IMR-90 (cell line): ENCODE measurements at regions not wholly inside any gene's neighbourhood (a gene's known extent, or its start where the extent isn't known, plus 50 kb on each side); places are given as distances from the start of the nearest gene placed in this dataset.

Experiments used
- ATAC-seq: fragments of 200-7000 bp; cut with Tn5 transposase; 2 replicates; pipeline ENCODE4 v1.9.1; 2020; ENCODE audit warnings: low read depth, mild to moderate bottlenecking, moderate library complexity
- BruUV-seq: library from RNA; stranded (reverse); fragments of 400-500 nt; replicated peaks from 2 replicates; lab custom pipeline; 2021; lab: Mats Ljungman, UMichigan
- CTCF ChIA-PET: fragments of 300-600 bp; formaldehyde crosslinking; extraction: SDS; loops from one replicate; lab custom pipeline; 2021; ENCODE audit warnings: antibody characterized with exemption; lab: Yijun Ruan, JAX
- POLR2A ChIA-PET: fragments of 300-600 bp; sonication (Branson Sonifier 250); formaldehyde crosslinking; loops from one replicate; lab custom pipeline; 2022; ENCODE audit warnings: antibody characterized with exemption; ENCODE audit not compliant: unreplicated experiment; lab: Charles Lee
- DNase-seq: peaks from one replicate; pipeline ENCODE4 v3.0.0; 2013
- H2AFZ ChIP-seq: replicated peaks from 2 replicates; pipeline ENCODE3; 2013; ENCODE audit warnings: low read length, mild to moderate bottlenecking; ENCODE audit not compliant: poor library complexity
- H2AK5ac ChIP-seq: 2 replicates; pipeline ENCODE4 v1.6.1; 2013; ENCODE audit warnings: low read depth, low read length, inconsistent platforms
- H2AK9ac ChIP-seq: replicated peaks from 2 replicates; pipeline ENCODE3; 2013; ENCODE audit warnings: mild to moderate bottlenecking, low read depth, low read length, moderate library complexity; ENCODE audit not compliant: poor library complexity
- H2BK120ac ChIP-seq: 2 replicates; pipeline ENCODE4 v1.6.1; 2013; ENCODE audit warnings: low read depth, low read length, inconsistent platforms
- H2BK15ac ChIP-seq: 3 replicates; pipeline ENCODE4 v1.6.1; 2013; ENCODE audit warnings: low read depth, low read length, inconsistent platforms
- H2BK20ac ChIP-seq: 2 replicates; pipeline ENCODE4 v1.6.1; 2013; ENCODE audit warnings: low read depth, mild to moderate bottlenecking, inconsistent platforms, low read length, moderate library complexity
- H2BK5ac ChIP-seq: 2 replicates; pipeline ENCODE4 v1.6.1; 2013; ENCODE audit warnings: mild to moderate bottlenecking, low read depth, low read length, inconsistent platforms; ENCODE audit not compliant: poor library complexity, severe bottlenecking
- H3K14ac ChIP-seq: replicated peaks from 2 replicates; pipeline ENCODE4 v1.6.1; 2013; ENCODE audit warnings: low read depth, low read length, inconsistent platforms
- H3K18ac ChIP-seq: 2 replicates; pipeline ENCODE4 v1.6.1; 2013; ENCODE audit warnings: low read depth, low read length, control low read depth
- H3K23ac ChIP-seq: 2 replicates; pipeline ENCODE4 v1.6.1; 2013; ENCODE audit warnings: low read depth, low read length, inconsistent platforms
- H3K27ac ChIP-seq: 2 replicates; pipeline ENCODE4 v1.5.1; 2013; ENCODE audit warnings: mild to moderate bottlenecking, control low read depth, low read length; ENCODE audit not compliant: insufficient read depth
- H3K27me3 ChIP-seq: 2 replicates; pipeline ENCODE4 v1.6.1; 2013; ENCODE audit warnings: low read length; ENCODE audit not compliant: control insufficient read depth, insufficient read depth
- H3K36me3 ChIP-seq: 2 replicates; pipeline ENCODE4 v1.6.1; 2013; ENCODE audit warnings: low read length, mixed read lengths; ENCODE audit not compliant: control insufficient read depth, insufficient read depth
- H3K4ac ChIP-seq: 2 replicates; pipeline ENCODE4 v1.6.1; 2013; ENCODE audit warnings: low read depth, low read length, inconsistent platforms
- H3K4me1 ChIP-seq: 2 replicates; pipeline ENCODE4 v1.6.1; 2013; ENCODE audit warnings: low read length, mixed read lengths; ENCODE audit not compliant: control insufficient read depth, insufficient read depth
- H3K4me2 ChIP-seq: 2 replicates; pipeline ENCODE4 v1.6.1; 2013; ENCODE audit warnings: low read depth, mild to moderate bottlenecking, control low read depth, low read length, moderate library complexity
- H3K4me3 ChIP-seq: 2 replicates; pipeline ENCODE4 v1.5.1; 2013; ENCODE audit warnings: low read depth, mild to moderate bottlenecking, control low read depth, low read length, moderate library complexity; ENCODE audit not compliant: insufficient read depth
- H3K56ac ChIP-seq: 2 replicates; pipeline ENCODE4 v1.6.1; 2013; ENCODE audit warnings: low read length, inconsistent platforms; ENCODE audit not compliant: insufficient read depth; ENCODE audit errors: extremely low read depth
- H3K79me1 ChIP-seq, 2 experiments: 2 replicates each; pipeline ENCODE4 v1.6.1; 2013; ENCODE audit warnings: low read length in 2 of 2, inconsistent platforms in 1 of 2, low read depth in 1 of 2
- H3K9ac ChIP-seq: 2 replicates; pipeline ENCODE4 v1.6.1; 2013; ENCODE audit warnings: low read depth, low read length, control low read depth
- H3K9me1 ChIP-seq: 2 replicates; pipeline ENCODE4 v1.6.1; 2013; ENCODE audit warnings: low read length, inconsistent platforms; ENCODE audit not compliant: insufficient read depth
- H3K9me3 ChIP-seq: 2 replicates; pipeline ENCODE4 v1.6.1; 2013; ENCODE audit warnings: low read length; ENCODE audit not compliant: control insufficient read depth, insufficient read depth
- H4K20me1 ChIP-seq: 2 replicates; pipeline ENCODE4 v1.6.1; 2013; ENCODE audit warnings: low read length, inconsistent platforms; ENCODE audit not compliant: insufficient read depth
- H4K5ac ChIP-seq: 2 replicates; pipeline ENCODE4 v1.6.1; 2013; ENCODE audit warnings: mild to moderate bottlenecking, low read depth, low read length, control low read depth
- H4K8ac ChIP-seq, 2 experiments: 2 replicates each; pipeline ENCODE4 v1.6.1; 2013; ENCODE audit warnings: low read depth in 2 of 2, low read length in 2 of 2, control low read depth in 1 of 2, inconsistent platforms in 1 of 2
- H4K91ac ChIP-seq: 2 replicates; pipeline ENCODE4 v1.6.1; 2013; ENCODE audit warnings: low read depth, low read length, inconsistent platforms; ENCODE audit not compliant: insufficient read depth
- CEBPB ChIP-seq: IDR thresholded peaks from 2 replicates; pipeline ENCODE4 v1.6.1; 2012; ENCODE audit warnings: low read depth, low read length, improper control_type of control experiment
- ELK1 ChIP-seq: fragments of 150-350 bp; IDR thresholded peaks from 2 replicates; pipeline ENCODE4 v1.6.1; 2016; ENCODE audit warnings: low read depth, mild to moderate bottlenecking, low read length, moderate library complexity, borderline replicate concordance
- MAFK ChIP-seq: IDR thresholded peaks from 2 replicates; pipeline ENCODE4 v1.6.1; 2012; ENCODE audit warnings: low read depth, low read length, improper control_type of control experiment
- MXI1 ChIP-seq: IDR thresholded peaks from 2 replicates; pipeline ENCODE4 v1.6.1; 2012; ENCODE audit warnings: low read depth, mild to moderate bottlenecking, low read length, moderate library complexity, borderline replicate concordance
- NFE2L2 ChIP-seq: fragments of 150-350 bp; IDR thresholded peaks from 2 replicates; pipeline ENCODE4 v1.6.1; 2016; ENCODE audit warnings: low read depth, mild to moderate bottlenecking, low read length
- RCOR1 ChIP-seq: IDR thresholded peaks from 2 replicates; pipeline ENCODE4 v1.6.1; 2012; ENCODE audit warnings: mild to moderate bottlenecking, low read length, improper control_type of control experiment; ENCODE audit not compliant: insufficient replicate concordance
- whole genome bisulfite sequencing, 2 experiments: methylation state at CpG; one replicate each; pipeline versions ENCODE4 v1.1.5 to v1.1.7; 2013; ENCODE audit warnings: missing lambda C conversion rate in 2 of 2; ENCODE audit not compliant: insufficient read length in 1 of 2; ENCODE audit errors: extremely low coverage in 2 of 2; 5-methylcytosine and 5-hydroxymethylcytosine counted together
- dilution Hi-C: fragments of 300-500 bp; cut with HindIII; formaldehyde crosslinking; loops from one replicate; pipeline ENCODE4 v1.14.3; 2018; ENCODE audit warnings: low sequenced_read_pairs; ENCODE audit not compliant: unreplicated experiment
- in situ Hi-C: fragments of 300-500 bp; cut with MboI; formaldehyde crosslinking; loops from 3 replicates; pipeline ENCODE4 v1.14.3; 2019; ENCODE audit warnings: low sequenced_read_pairs, inconsistent platforms, mixed read lengths
- intact Hi-C: fragments of 100-400 bp; cut with micrococcal nuclease; formaldehyde crosslinking; loops from 2 replicates; pipeline ENCODE4 v1.10.0; 2022

DNA sequence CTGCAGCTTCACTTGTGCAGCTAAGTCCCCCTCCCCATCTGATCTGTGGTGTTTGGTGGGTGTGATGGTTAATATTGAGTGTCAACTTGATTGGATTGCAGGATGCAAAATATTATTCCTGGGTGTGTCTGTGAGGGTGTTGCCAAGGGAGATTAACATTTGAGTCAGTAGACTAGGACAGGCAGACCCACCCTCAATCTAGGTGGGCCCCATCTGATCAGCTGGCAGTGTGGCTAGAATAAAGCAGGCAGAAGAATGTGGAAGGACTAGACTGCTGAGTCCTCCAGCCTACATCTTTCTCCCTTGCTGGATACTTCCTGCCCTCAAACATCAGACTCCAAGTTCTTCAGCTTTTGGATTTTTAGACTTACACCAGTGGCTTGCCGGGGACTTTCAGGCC, 103.5 kb upstream of the BOD1L1 start:
- no peaks in the 10 kb centered on the region for H3K9me1 ChIP-seq
- CTCF ChIA-PET = no interaction called here
- H2BK20ac ChIP-seq = no peak overlapping the region
- dilution Hi-C loops = no loop called here
- POLR2A ChIA-PET = no interaction called here
- H3K23ac ChIP-seq = no peak overlapping the region
- no peak overlapping the region for H3K4me3 ChIP-seq
- no peak overlapping the region for H3K9ac ChIP-seq
- TF ChIP-seq CEBPB = no peak
- TF ChIP-seq ELK1 = no peak
- TF ChIP-seq MAFK = no peak
- TF ChIP-seq NFE2L2 = no peak
- TF ChIP-seq MXI1 = no peak
- no peak for TF ChIP-seq RCOR1
- H3K27me3 ChIP-seq = peaks cover 3% of the 10 kb centered on the region; the same call in 1 of the 2 replicates
- no peaks in the 10 kb centered on the region for H3K4me1 ChIP-seq
- H2AK9ac ChIP-seq = no peak overlapping the region
- WGBS, 2 experiments = no CpG with 5 or more reads among the region's 1 CpG
- no peak overlapping the region for H4K91ac ChIP-seq
- no peaks in the 10 kb centered on the region for H3K79me1 ChIP-seq
- H3K56ac ChIP-seq = no peak overlapping the region
- H4K20me1 ChIP-seq = no peaks in the 10 kb centered on the region
- no peak overlapping the region for H3K4me2 ChIP-seq
- DNase-seq (no peak), ATAC-seq (no peak)
- no peak overlapping the region for H3K4ac ChIP-seq
- no peaks in the 10 kb centered on the region for H3K9me3 ChIP-seq
- in situ Hi-C loops = no loop called here
- no TSS peak for BruUV-seq
- H3K18ac ChIP-seq = no peak overlapping the region
- no peak overlapping the region for H2AFZ ChIP-seq
- H3K14ac ChIP-seq = no peak overlapping the region
- no peak overlapping the region for H2AK5ac ChIP-seq
- H3K36me3 ChIP-seq = no peaks in the 10 kb centered on the region
- no peak overlapping the region for H2BK120ac ChIP-seq
- no peak overlapping the region for H4K5ac ChIP-seq
- no peak overlapping the region for H4K8ac ChIP-seq
- H2BK15ac ChIP-seq = no peak overlapping the region
- no peak overlapping the region for H3K27ac ChIP-seq
- no peak overlapping the region for H2BK5ac ChIP-seq
- intact Hi-C loops = no loop called here
